Mucosa of descending colon (tissue), 3 donors: ENCODE measurements at regions not wholly inside any gene's neighbourhood (a gene's known extent, or its start where the extent isn't known, plus 50 kb on each side); places are given as distances from the start of the nearest gene placed in this dataset.
"Not testable (repeated sequence)": the region's sequence is repeated elsewhere in the genome, so short reads cannot be mapped to it uniquely, and the experiment has no call there.

ENCODE experiments used
- ATAC-seq: fragments of 200-7000 bp; cut with Tn5 transposase; one replicate; pipeline ENCODE4 v1.9.1; 2020; ENCODE audit warnings: mild to moderate bottlenecking, moderate library complexity
- DNase-seq, 3 donors: peaks; one replicate each; pipeline ENCODE4 v3.0.0-alpha.2; 2020
- H3K36me3 ChIP-seq: fragments of 200-600 bp; one replicate; pipeline ENCODE4 v1.8.0; 2021; ENCODE audit warnings: low read depth, mild to moderate bottlenecking
- H3K4me1 ChIP-seq: fragments of 200-600 bp; one replicate; pipeline ENCODE4 v1.8.0; 2021; ENCODE audit warnings: low read depth, mild to moderate bottlenecking
- H3K4me3 ChIP-seq: fragments of 200-600 bp; one replicate; pipeline ENCODE4 v1.8.0; 2021; ENCODE audit warnings: mild to moderate bottlenecking
- H3K9me3 ChIP-seq: fragments of 200-600 bp; one replicate; pipeline ENCODE4 v1.8.0; 2021; ENCODE audit warnings: mild to moderate bottlenecking
- intact Hi-C, 2 donors: fragments of 100-400 bp; cut with DNase I in 1 of 2; cut with micrococcal nuclease in 1 of 2; formaldehyde crosslinking; loops; one replicate each; pipeline versions ENCODE4 v1.11.0 to v1.11.1; 2022; cut with DNase I, micrococcal nuclease
- TF ChIP-seq, protein P1 (sequence below): fragments of 200-600 bp; IDR thresholded peaks from one replicate; pipeline ENCODE4 v1.8.0; 2022; ENCODE audit warnings: antibody characterized with exemption, mild to moderate bottlenecking
- donor health status: DM: no; HTN: no; CAD: no; lungs with moderate emphysema.
- donor health status: DM: no; HTN: no; CAD: no.
- donor health status: DM: no; HTN: yes; CAD: no.

- Histone ChIP-seq H3K4me1 (peaks cover 8% of the 10 kb centered on the region), H3K36me3 (no peaks in the 10 kb centered on the region), H3K4me3 (no peak overlapping the region), H3K9me3 (no peaks in the 10 kb centered on the region)
- DNase-seq (no peak), ATAC-seq (no peak)
- intact Hi-C loops = no loop called here
- TF ChIP-seq, protein P1, sequence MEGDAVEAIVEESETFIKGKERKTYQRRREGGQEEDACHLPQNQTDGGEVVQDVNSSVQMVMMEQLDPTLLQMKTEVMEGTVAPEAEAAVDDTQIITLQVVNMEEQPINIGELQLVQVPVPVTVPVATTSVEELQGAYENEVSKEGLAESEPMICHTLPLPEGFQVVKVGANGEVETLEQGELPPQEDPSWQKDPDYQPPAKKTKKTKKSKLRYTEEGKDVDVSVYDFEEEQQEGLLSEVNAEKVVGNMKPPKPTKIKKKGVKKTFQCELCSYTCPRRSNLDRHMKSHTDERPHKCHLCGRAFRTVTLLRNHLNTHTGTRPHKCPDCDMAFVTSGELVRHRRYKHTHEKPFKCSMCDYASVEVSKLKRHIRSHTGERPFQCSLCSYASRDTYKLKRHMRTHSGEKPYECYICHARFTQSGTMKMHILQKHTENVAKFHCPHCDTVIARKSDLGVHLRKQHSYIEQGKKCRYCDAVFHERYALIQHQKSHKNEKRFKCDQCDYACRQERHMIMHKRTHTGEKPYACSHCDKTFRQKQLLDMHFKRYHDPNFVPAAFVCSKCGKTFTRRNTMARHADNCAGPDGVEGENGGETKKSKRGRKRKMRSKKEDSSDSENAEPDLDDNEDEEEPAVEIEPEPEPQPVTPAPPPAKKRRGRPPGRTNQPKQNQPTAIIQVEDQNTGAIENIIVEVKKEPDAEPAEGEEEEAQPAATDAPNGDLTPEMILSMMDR = no peak
These were observed 49.9 kb upstream of the CAPRIN1 start for GRCh38 chr11:34001557-34002064.

GRCh38 chr11:33999393-33999792 is 52.1 kb upstream of the CAPRIN1 start:
- Histone ChIP-seq H3K36me3 (no peaks in the 10 kb centered on the region), H3K9me3 (no peaks in the 10 kb centered on the region), H3K4me3 (no peak overlapping the region), H3K4me1 (peaks cover 8% of the 10 kb centered on the region)
- ATAC-seq (no peak), DNase-seq (no peak)
- TF ChIP-seq, protein P1 = no peak
- intact Hi-C loops = loop anchor here in 1 of 2 donors (5.0 kb wide), 1 partner anchor 358 kb away; the partner anchor contains the start of gene ABTB2

- intact Hi-C loops = loop anchor here in 1 of 2 donors (5.0 kb wide), 1 partner anchor 360 kb away; the partner anchor contains the start of gene ABTB2
- ATAC-seq (peak; percentile 26), DNase-seq (peak in 1 of 3 donors; percentile 6)
- Histone ChIP-seq H3K36me3 (no peaks in the 10 kb centered on the region), H3K9me3 (no peaks in the 10 kb centered on the region), H3K4me3 (no peak overlapping the region), H3K4me1 (peaks cover 8% of the 10 kb centered on the region)
- TF ChIP-seq, protein P1 = no peak
These were observed 53.8 kb upstream of the CAPRIN1 start for GRCh38 chr11:33997584-33998251.

- ATAC-seq (peak; percentile 99), DNase-seq (peak in 2 of 3 donors; percentile 71 to 91)
- H3K36me3 ChIP-seq = no peaks in the 10 kb centered on the region
- peaks cover 8% of the 10 kb centered on the region for H3K4me1 ChIP-seq
- no peak overlapping the region for H3K4me3 ChIP-seq
- TF ChIP-seq, protein P1 = peak; percentile 70
- no peaks in the 10 kb centered on the region for H3K9me3 ChIP-seq
- intact Hi-C loops = loop anchor here in 1 of 2 donors (5.0 kb wide), 1 partner anchor 361 kb away; the partner anchor contains the start of gene ABTB2
These were observed 54.8 kb upstream of the CAPRIN1 start for GRCh38 chr11:33996498-33997454.

DNA sequence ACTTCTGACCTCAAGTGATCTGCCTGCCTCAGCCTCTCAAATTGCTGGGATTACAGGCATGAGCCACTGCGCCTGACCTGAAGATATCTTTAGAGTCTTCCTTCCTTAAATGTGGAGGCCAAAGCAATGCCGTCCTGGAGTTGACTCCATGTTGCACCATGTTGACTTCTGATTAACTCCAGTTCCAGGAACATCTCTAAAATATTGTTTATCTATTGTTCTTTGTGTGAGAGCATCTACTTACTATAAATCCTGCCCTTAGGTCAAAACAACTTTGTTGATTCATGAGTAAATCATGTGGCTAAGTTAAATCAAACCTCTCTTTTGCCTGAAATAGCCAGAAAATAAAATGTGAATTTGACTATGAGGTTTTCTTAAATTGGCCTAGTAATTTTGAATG is 56.6 kb upstream of the CAPRIN1 start:
- intact Hi-C loops = loop anchor here in 1 of 2 donors (5.0 kb wide), 1 partner anchor 362 kb away; the partner anchor contains the start of gene ABTB2
- ATAC-seq (no peak), DNase-seq (no peak)
- Histone ChIP-seq H3K4me3 (no peak overlapping the region), H3K36me3 (no peaks in the 10 kb centered on the region), H3K9me3 (no peaks in the 10 kb centered on the region), H3K4me1 (peaks cover 8% of the 10 kb centered on the region)
- TF ChIP-seq, protein P1 = no peak

DNA sequence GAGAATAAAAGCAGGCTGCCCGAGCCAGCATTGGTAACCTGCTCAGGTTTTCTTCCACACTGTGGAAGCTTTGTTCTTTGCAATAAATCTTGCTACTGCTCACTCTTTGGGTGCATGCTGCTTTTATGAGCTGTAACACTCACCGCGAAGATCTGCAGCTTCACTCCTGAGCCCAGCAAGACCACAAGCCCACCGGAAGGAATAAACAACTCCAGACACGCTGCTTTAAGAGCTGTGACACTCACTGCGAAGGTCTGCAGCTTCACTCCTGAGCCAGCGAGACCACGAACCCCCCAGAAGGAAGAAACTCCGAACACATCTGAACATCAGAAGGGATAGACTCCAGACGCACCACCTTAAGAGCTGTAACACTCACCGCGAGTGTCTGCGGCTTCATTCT is 60.4 kb upstream of the CAPRIN1 start:
- H3K4me3 ChIP-seq, DNase-seq, H3K4me1 ChIP-seq, H3K9me3 ChIP-seq, ATAC-seq, H3K36me3 ChIP-seq, intact Hi-C loops: not testable (repeated sequence)

DNA sequence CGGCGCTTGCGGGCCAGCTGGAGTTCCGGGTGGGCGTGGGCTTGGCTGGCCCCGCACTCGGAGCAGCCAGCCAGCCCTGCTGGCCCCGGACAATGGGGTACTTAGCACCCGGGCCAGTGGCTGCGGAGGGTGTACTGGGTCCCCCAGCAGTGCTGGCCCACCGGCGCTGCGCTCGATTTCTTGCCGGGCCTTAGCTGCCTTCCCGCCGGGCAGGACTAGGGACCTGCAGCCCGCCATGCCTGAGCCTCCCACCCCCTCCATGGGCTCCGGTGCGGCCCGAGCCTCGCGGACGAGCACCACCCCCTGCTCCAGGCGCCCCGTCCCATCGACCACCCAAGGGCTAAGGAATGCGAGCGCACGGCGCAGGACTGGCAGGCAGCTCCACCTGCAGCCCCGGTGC is 61.4 kb upstream of the CAPRIN1 start:
- intact Hi-C loops, H3K4me1 ChIP-seq, H3K9me3 ChIP-seq, H3K36me3 ChIP-seq, DNase-seq, ATAC-seq, H3K4me3 ChIP-seq: not testable (repeated sequence)
